ENCODE measurements at regions not wholly inside any gene's neighbourhood (a gene's known extent, or its start where the extent isn't known, plus 50 kb on each side); places are given as distances from the start of the nearest gene placed in this dataset.

- FAIRE-seq: no peak
These were observed 338.5 kb downstream of the AKAIN1 start for GRCh38 chr18:4858379-4859127.

GRCh38 chr18:4854671-4855070 lies 342.4 kb downstream of the AKAIN1 start:
- no peak for DNase-seq (ENCODE audit: insufficient read length, low spot score)
- FAIRE-seq: no peak

More at GRCh38 chr18:4858379-4859127, 338.5 kb downstream of the AKAIN1 start:
- DNase-seq (ENCODE audit: insufficient read length, low spot score): no peak

GRCh38 chr18:4851301-4851976 lies 345.6 kb downstream of the AKAIN1 start:
- FAIRE-seq (no peak), DNase-seq (ENCODE audit: insufficient read length, low spot score) (no peak)

GRCh38 chr18:4847056-4847455 lies 350.0 kb downstream of the AKAIN1 start:
- DNase-seq (ENCODE audit: insufficient read length, low spot score) (no peak), FAIRE-seq (no peak)

- FAIRE-seq (no peak), DNase-seq (ENCODE audit: insufficient read length, low spot score) (no peak)
These were observed 352.7 kb downstream of the AKAIN1 start for GRCh38 chr18:4844320-4844719.

GRCh38 chr18:4843771-4844170 lies 353.3 kb downstream of the AKAIN1 start:
- FAIRE-seq (no peak), DNase-seq (ENCODE audit: insufficient read length, low spot score) (no peak)

- DNase-seq (ENCODE audit: insufficient read length, low spot score): no peak
- FAIRE-seq: no peak
These were observed 354.3 kb downstream of the AKAIN1 start for GRCh38 chr18:4842751-4843150.

- DNase-seq (ENCODE audit: insufficient read length, low spot score): no peak
- FAIRE-seq: no peak
These were observed 354.8 kb downstream of the AKAIN1 start for GRCh38 chr18:4842287-4842686.

GRCh38 chr18:4839639-4840038 lies 357.4 kb downstream of the AKAIN1 start:
- FAIRE-seq (no peak), DNase-seq (ENCODE audit: insufficient read length, low spot score) (no peak)

GRCh38 chr18:4836141-4836540 lies 360.9 kb downstream of the AKAIN1 start:
- DNase-seq (ENCODE audit: insufficient read length, low spot score): no peak
- no peak for FAIRE-seq

GRCh38 chr18:4831791-4832375 lies 365.2 kb downstream of the AKAIN1 start:
- FAIRE-seq: no peak
- DNase-seq (ENCODE audit: insufficient read length, low spot score): no peak

- DNase-seq (ENCODE audit: insufficient read length, low spot score): no peak
- FAIRE-seq: no peak
These were observed 365.9 kb downstream of the AKAIN1 start for GRCh38 chr18:4831127-4831526.

- FAIRE-seq (no peak), DNase-seq (ENCODE audit: insufficient read length, low spot score) (no peak)
These were observed 368.0 kb upstream of the DLGAP1 start for GRCh38 chr18:4823091-4823490.

- DNase-seq (ENCODE audit: insufficient read length, low spot score) (no peak), FAIRE-seq (no peak)
These were observed 366.7 kb upstream of the DLGAP1 start for GRCh38 chr18:4821801-4822200.

GRCh38 chr18:4817665-4818064 lies 362.6 kb upstream of the DLGAP1 start:
- no peak for FAIRE-seq
- DNase-seq (ENCODE audit: insufficient read length, low spot score): no peak

GRCh38 chr18:4813708-4814107 lies 358.6 kb upstream of the DLGAP1 start:
- FAIRE-seq (no peak), DNase-seq (ENCODE audit: insufficient read length, low spot score) (no peak)

GRCh38 chr18:4808891-4809290 lies 353.8 kb upstream of the DLGAP1 start:
- no peak for FAIRE-seq
- DNase-seq (ENCODE audit: insufficient read length, low spot score): no peak

GRCh38 chr18:4807604-4808293 lies 352.6 kb upstream of the DLGAP1 start:
- FAIRE-seq (no peak), DNase-seq (ENCODE audit: insufficient read length, low spot score) (no peak)

GRCh38 chr18:4806331-4806730 lies 351.2 kb upstream of the DLGAP1 start:
- FAIRE-seq: no peak

GRCh38 chr18:4802296-4802695 lies 347.2 kb upstream of the DLGAP1 start:
- FAIRE-seq: no peak
- no peak for DNase-seq (ENCODE audit: insufficient read length, low spot score)

More at GRCh38 chr18:4806331-4806730, 351.2 kb upstream of the DLGAP1 start:
- DNase-seq (ENCODE audit: insufficient read length, low spot score): no peak

GRCh38 chr18:4801151-4801550 lies 346.0 kb upstream of the DLGAP1 start:
- DNase-seq (ENCODE audit: insufficient read length, low spot score) (no peak), FAIRE-seq (no peak)
